ENCODE measurements at regions not wholly inside any gene's neighbourhood (a gene's known extent, or its start where the extent isn't known, plus 50 kb on each side); places are given as distances from the start of the nearest gene placed in this dataset.

- no peak overlapping the region for H2BK20ac ChIP-seq (ENCODE audit: low read depth, low read length)
- H3K4me1 ChIP-seq (ENCODE audit: control insufficient read depth, insufficient read depth, low read length): no peaks in the 10 kb centered on the region
- no TSS peak for BruUV-seq (replicated peaks)
- ChIA-PET CTCF (no interaction called here), POLR2A (ENCODE audit: unreplicated experiment) (no interaction called here)
- WGBS, 2 experiments (ENCODE audit: extremely low coverage in 2 of 2, insufficient read length in 1 of 2): no CpG with 5 or more reads among the region's 2 CpGs
- H3K4ac ChIP-seq (ENCODE audit: low read depth, low read length): no peak overlapping the region
- H2AK5ac ChIP-seq (ENCODE audit: low read depth, low read length): no peak overlapping the region
- no peak overlapping the region for H3K18ac ChIP-seq (ENCODE audit: low read depth, low read length)
- H4K8ac ChIP-seq (ENCODE audit: low read depth in 2 of 2, low read length in 2 of 2): no peak overlapping the region
- intact Hi-C loops (cut with micrococcal nuclease): no loop called here
- H3K4me2 ChIP-seq (ENCODE audit: low read depth, low read length): no peak overlapping the region
- no peak overlapping the region for H3K23ac ChIP-seq (ENCODE audit: low read depth, low read length)
- H2BK15ac ChIP-seq (ENCODE audit: low read depth, low read length): no peak overlapping the region
- no peak overlapping the region for H3K4me3 ChIP-seq (ENCODE audit: insufficient read depth, low read depth, low read length)
- no peak overlapping the region for H2AFZ ChIP-seq (replicated peaks; ENCODE audit: low read length, poor library complexity)
- no peaks in the 10 kb centered on the region for H4K20me1 ChIP-seq (ENCODE audit: insufficient read depth, low read length)
- H3K9me3 ChIP-seq (ENCODE audit: control insufficient read depth, insufficient read depth, low read length): 0 out of 2 replicates have a peak, but pooled peaks cover 3% of the 10 kb centered on the region
- no peak overlapping the region for H4K91ac ChIP-seq (ENCODE audit: insufficient read depth, low read depth, low read length)
- no peak overlapping the region for H3K14ac ChIP-seq (replicated peaks; ENCODE audit: low read depth, low read length)
- in situ Hi-C loops (cut with MboI; ENCODE audit: low sequenced_read_pairs): no loop called here
- no peaks in the 10 kb centered on the region for H3K36me3 ChIP-seq (ENCODE audit: control insufficient read depth, insufficient read depth, low read length)
- H2AK9ac ChIP-seq (replicated peaks; ENCODE audit: low read depth, low read length, poor library complexity): no peak overlapping the region
- no peaks in the 10 kb centered on the region for H3K9me1 ChIP-seq (ENCODE audit: insufficient read depth, low read length)
- no peaks in the 10 kb centered on the region for H3K27me3 ChIP-seq (ENCODE audit: control insufficient read depth, insufficient read depth, low read length)
- H3K27ac ChIP-seq (ENCODE audit: insufficient read depth, low read length): no peak overlapping the region
- TF ChIP-seq CTCF (conservative IDR thresholded peaks at IDR 0.05; ENCODE audit: low read depth, low read length) (no peak), BHLHE40 (IDR thresholded peaks at IDR 0.05; ENCODE audit: low read depth, low read length) (no peak), CHD1 (IDR thresholded peaks at IDR 0.05; ENCODE audit: low read depth, low read length) (no peak), MAZ (IDR thresholded peaks at IDR 0.05; ENCODE audit: borderline replicate concordance, low read depth, low read length) (no peak), RAD21 (IDR thresholded peaks at IDR 0.05; ENCODE audit: low read length) (no peak), ELK1 (IDR thresholded peaks at IDR 0.05; ENCODE audit: borderline replicate concordance, low read depth, low read length) (no peak), RFX5 (IDR thresholded peaks at IDR 0.05; ENCODE audit: low read depth, low read length) (no peak), NFE2L2 (IDR thresholded peaks at IDR 0.05; ENCODE audit: low read depth, low read length) (no peak), POLR2A (IDR thresholded peaks at IDR 0.05; ENCODE audit: low read depth, low read length) (no peak)
- no peak for ATAC-seq (ENCODE audit: low read depth)
- no peak overlapping the region for H3K9ac ChIP-seq (ENCODE audit: low read depth, low read length)
- dilution Hi-C loops (cut with HindIII; ENCODE audit: low sequenced_read_pairs, unreplicated experiment): no loop called here
- H3K79me1 ChIP-seq (ENCODE audit: low read depth in 1 of 2, low read length in 2 of 2): no peaks in the 10 kb centered on the region
- no peak overlapping the region for H2BK5ac ChIP-seq (ENCODE audit: low read depth, low read length, poor library complexity, severe bottlenecking)
- no peak overlapping the region for H4K5ac ChIP-seq (ENCODE audit: low read depth, low read length)
- H2BK120ac ChIP-seq (ENCODE audit: low read depth, low read length): no peak overlapping the region
- DNase-seq: no peak
- H3K56ac ChIP-seq (ENCODE audit: extremely low read depth, insufficient read depth, low read length): no peak overlapping the region
Observed at GRCh38 chr4:178309890-178310289, 867.7 kb upstream of the AGA start.

Data from IMR-90 (cell line).